Ishikawa (cell line): ENCODE measurements at regions not wholly inside any gene's neighbourhood (a gene's known extent, or its start where the extent isn't known, plus 50 kb on each side); places are given as distances from the start of the nearest gene placed in this dataset.

ENCODE experiments used
- CEBPB ChIP-seq: IDR thresholded peaks from 2 replicates; pipeline ENCODE4 v1.6.1; 2012
- EGR1 ChIP-seq: IDR thresholded peaks from 2 replicates; pipeline ENCODE4 v1.6.1; 2012
- EP300 ChIP-seq: IDR thresholded peaks from 2 replicates; pipeline ENCODE4 v1.6.1; 2012; ENCODE audit warnings: borderline replicate concordance
- NFIC ChIP-seq: IDR thresholded peaks from 2 replicates; pipeline ENCODE4 v1.6.1; 2012
- RAD21 ChIP-seq: IDR thresholded peaks from 2 replicates; pipeline ENCODE4 v1.6.1; 2012; ENCODE audit warnings: low read depth
- TAF1 ChIP-seq: IDR thresholded peaks from 2 replicates; pipeline ENCODE4 v1.6.1; 2012; ENCODE audit warnings: low read depth, mild to moderate bottlenecking
- TCF12 ChIP-seq: IDR thresholded peaks from 2 replicates; pipeline ENCODE4 v1.6.1; 2012; ENCODE audit warnings: low read depth
- TEAD4 ChIP-seq: IDR thresholded peaks from 2 replicates; pipeline ENCODE4 v1.6.1; 2012
- USF1 ChIP-seq: IDR thresholded peaks from 2 replicates; pipeline ENCODE4 v1.6.1; 2012
- YY1 ChIP-seq: IDR thresholded peaks from 2 replicates; pipeline ENCODE4 v1.6.1; 2012; ENCODE audit warnings: low read depth
- ZBTB7A ChIP-seq: IDR thresholded peaks from 2 replicates; pipeline ENCODE4 v1.6.1; 2012; ENCODE audit warnings: low read depth
- TF ChIP-seq, protein P1 (sequence below): IDR thresholded peaks from 2 replicates; pipeline ENCODE4 v1.6.1; 2012; ENCODE audit warnings: low read depth, mild to moderate bottlenecking
- TF ChIP-seq, protein P2 (sequence below): IDR thresholded peaks from 2 replicates; pipeline ENCODE4 v1.6.1; 2012

- TF ChIP-seq, protein P1, sequence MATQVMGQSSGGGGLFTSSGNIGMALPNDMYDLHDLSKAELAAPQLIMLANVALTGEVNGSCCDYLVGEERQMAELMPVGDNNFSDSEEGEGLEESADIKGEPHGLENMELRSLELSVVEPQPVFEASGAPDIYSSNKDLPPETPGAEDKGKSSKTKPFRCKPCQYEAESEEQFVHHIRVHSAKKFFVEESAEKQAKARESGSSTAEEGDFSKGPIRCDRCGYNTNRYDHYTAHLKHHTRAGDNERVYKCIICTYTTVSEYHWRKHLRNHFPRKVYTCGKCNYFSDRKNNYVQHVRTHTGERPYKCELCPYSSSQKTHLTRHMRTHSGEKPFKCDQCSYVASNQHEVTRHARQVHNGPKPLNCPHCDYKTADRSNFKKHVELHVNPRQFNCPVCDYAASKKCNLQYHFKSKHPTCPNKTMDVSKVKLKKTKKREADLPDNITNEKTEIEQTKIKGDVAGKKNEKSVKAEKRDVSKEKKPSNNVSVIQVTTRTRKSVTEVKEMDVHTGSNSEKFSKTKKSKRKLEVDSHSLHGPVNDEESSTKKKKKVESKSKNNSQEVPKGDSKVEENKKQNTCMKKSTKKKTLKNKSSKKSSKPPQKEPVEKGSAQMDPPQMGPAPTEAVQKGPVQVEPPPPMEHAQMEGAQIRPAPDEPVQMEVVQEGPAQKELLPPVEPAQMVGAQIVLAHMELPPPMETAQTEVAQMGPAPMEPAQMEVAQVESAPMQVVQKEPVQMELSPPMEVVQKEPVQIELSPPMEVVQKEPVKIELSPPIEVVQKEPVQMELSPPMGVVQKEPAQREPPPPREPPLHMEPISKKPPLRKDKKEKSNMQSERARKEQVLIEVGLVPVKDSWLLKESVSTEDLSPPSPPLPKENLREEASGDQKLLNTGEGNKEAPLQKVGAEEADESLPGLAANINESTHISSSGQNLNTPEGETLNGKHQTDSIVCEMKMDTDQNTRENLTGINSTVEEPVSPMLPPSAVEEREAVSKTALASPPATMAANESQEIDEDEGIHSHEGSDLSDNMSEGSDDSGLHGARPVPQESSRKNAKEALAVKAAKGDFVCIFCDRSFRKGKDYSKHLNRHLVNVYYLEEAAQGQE: no peak
- TF ChIP-seq CEBPB (peak; percentile 27; the same call in 1 of the 2 replicates), ZBTB7A (no peak), TEAD4 (no peak), RAD21 (no peak), YY1 (no peak), TAF1 (no peak), NFIC (no peak), USF1 (no peak), EGR1 (no peak), TCF12 (no peak), EP300 (no peak)
- TF ChIP-seq, protein P2, sequence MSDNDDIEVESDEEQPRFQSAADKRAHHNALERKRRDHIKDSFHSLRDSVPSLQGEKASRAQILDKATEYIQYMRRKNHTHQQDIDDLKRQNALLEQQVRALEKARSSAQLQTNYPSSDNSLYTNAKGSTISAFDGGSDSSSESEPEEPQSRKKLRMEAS: no peak
These were observed 60.9 kb upstream of the SPATA12 start for GRCh38 chr3:56999547-56999946.
